Left lung (tissue), 4 donors: ENCODE measurements at regions not wholly inside any gene's neighbourhood (a gene's known extent, or its start where the extent isn't known, plus 50 kb on each side); places are given as distances from the start of the nearest gene placed in this dataset.
"Not testable (repeated sequence)": the region's sequence is repeated elsewhere in the genome, so short reads cannot be mapped to it uniquely, and the experiment has no call there.

ENCODE experiments used
- ATAC-seq: fragments of 200-7000 bp; cut with Tn5 transposase; one replicate; pipeline ENCODE4 v1.9.1; 2020; ENCODE audit warnings: moderate library complexity
- DNase-seq, 4 donors: peaks; one replicate each; pipeline ENCODE4 v3.0.0-alpha.2; 2013 to 2020
- H3K27ac ChIP-seq, 2 donors: fragments of 200-600 bp; sonication (generic) in 1 of 2; one replicate each; pipeline versions ENCODE4 v1.5.0 to v1.8.0; 2020 to 2021
- H3K27me3 ChIP-seq, 2 donors: fragments of 200-600 bp; sonication (generic) in 1 of 2; one replicate each; pipeline versions ENCODE4 v1.5.0 to v1.8.0; 2020 to 2021
- H3K36me3 ChIP-seq, 2 donors: fragments of 200-600 bp; sonication (generic) in 1 of 2; one replicate each; pipeline versions ENCODE4 v1.5.0 to v1.8.0; 2020 to 2021
- H3K4me1 ChIP-seq, 2 donors: fragments of 200-600 bp; one replicate each; pipeline ENCODE4 v1.8.0; 2021
- H3K4me3 ChIP-seq, 2 donors: fragments of 200-600 bp; sonication (generic) in 1 of 2; one replicate each; pipeline versions ENCODE4 v1.5.0 to v1.8.0; 2020 to 2021; ENCODE audit warnings: mild to moderate bottlenecking in 1 of 2
- H3K9me3 ChIP-seq, 2 donors: fragments of 200-600 bp; sonication (generic) in 1 of 2; one replicate each; pipeline versions ENCODE4 v1.5.0 to v1.8.0; 2020 to 2021
- CTCF ChIP-seq, 2 donors: fragments of 200-600 bp; sonication (generic) in 1 of 2; IDR thresholded peaks; one replicate each; pipeline versions ENCODE4 v1.5.0 to v1.8.0; 2021; ENCODE audit warnings: antibody characterized with exemption in 2 of 2
- intact Hi-C, 2 donors: fragments of 100-400 bp; cut with DNase I; formaldehyde crosslinking; loops; one replicate each; pipeline versions ENCODE4 v1.11.2 to v1.14.2; 2022
- donor health status: DM: no; HTN: yes; CAD: no.
- donor health status: DM: no; HTN: no; CAD: no.

- no peak overlapping the region for H3K27ac ChIP-seq
- intact Hi-C loops = no loop called here
- DNase-seq = no peak
- peak; percentile 60 for ATAC-seq
- H3K27me3 ChIP-seq = peaks cover 0 to 87% of the 10 kb centered on the region in 2 donors
- H3K4me3 ChIP-seq = no peak overlapping the region
- no peaks in the 10 kb centered on the region for H3K9me3 ChIP-seq
- TF ChIP-seq CTCF (IDR thresholded peaks at IDR 0.05) = no peak
- peaks cover 0 to 7% of the 10 kb centered on the region in 2 donors for H3K4me1 ChIP-seq
- H3K36me3 ChIP-seq = no peaks in the 10 kb centered on the region
Observed at GRCh38 chr9:88835038-88835466, 156.2 kb upstream of the S1PR3 start.

GRCh38 chr9:88835772-88836171, 155.5 kb upstream of the S1PR3 start:
- Histone ChIP-seq H3K9me3 (no peaks in the 10 kb centered on the region), H3K36me3 (no peaks in the 10 kb centered on the region), H3K27ac (no peak overlapping the region), H3K4me1 (peaks cover 0 to 7% of the 10 kb centered on the region in 2 donors), H3K27me3 (peaks cover 0 to 86% of the 10 kb centered on the region in 2 donors), H3K4me3 (no peak overlapping the region)
- ATAC-seq = no peak
- intact Hi-C loops = no loop called here
- TF ChIP-seq CTCF (IDR thresholded peaks at IDR 0.05) = no peak
- peak in 1 of 4 donors; percentile 34 for DNase-seq

GRCh38 chr9:88837731-88838130, 153.5 kb upstream of the S1PR3 start:
- H3K36me3 ChIP-seq = no peaks in the 10 kb centered on the region
- peaks cover 0 to 7% of the 10 kb centered on the region in 2 donors for H3K4me1 ChIP-seq
- intact Hi-C loops = no loop called here
- H3K27me3 ChIP-seq = peaks cover 0 to 83% of the 10 kb centered on the region in 2 donors
- ATAC-seq (no peak), DNase-seq (no peak)
- no peak overlapping the region for H3K4me3 ChIP-seq
- no peak for TF ChIP-seq CTCF (IDR thresholded peaks at IDR 0.05)
- H3K9me3 ChIP-seq = no peaks in the 10 kb centered on the region
- no peak overlapping the region for H3K27ac ChIP-seq

- H3K9me3 ChIP-seq, H3K4me3 ChIP-seq, H3K27ac ChIP-seq, H3K36me3 ChIP-seq, ATAC-seq, H3K4me1 ChIP-seq, DNase-seq, intact Hi-C loops: not testable (repeated sequence)
- H3K27me3 ChIP-seq = peaks cover 0 to 18% of the 10 kb centered on the region in 2 donors
Observed at GRCh38 chr9:88849878-88850277, 141.4 kb upstream of the S1PR3 start.

GRCh38 chr9:88852794-88853193, 138.5 kb upstream of the S1PR3 start:
- no peak for TF ChIP-seq CTCF (IDR thresholded peaks at IDR 0.05)
- no peak for DNase-seq
- H3K4me1 ChIP-seq = no peaks in the 10 kb centered on the region
- H3K27me3 ChIP-seq = peaks cover 0 to 6% of the 10 kb centered on the region in 2 donors
- no peak overlapping the region for H3K27ac ChIP-seq
- intact Hi-C loops = no loop called here
- H3K36me3 ChIP-seq = no peaks in the 10 kb centered on the region
- no peak overlapping the region for H3K4me3 ChIP-seq
- no peak for ATAC-seq
- H3K9me3 ChIP-seq = no peaks in the 10 kb centered on the region

DNA sequence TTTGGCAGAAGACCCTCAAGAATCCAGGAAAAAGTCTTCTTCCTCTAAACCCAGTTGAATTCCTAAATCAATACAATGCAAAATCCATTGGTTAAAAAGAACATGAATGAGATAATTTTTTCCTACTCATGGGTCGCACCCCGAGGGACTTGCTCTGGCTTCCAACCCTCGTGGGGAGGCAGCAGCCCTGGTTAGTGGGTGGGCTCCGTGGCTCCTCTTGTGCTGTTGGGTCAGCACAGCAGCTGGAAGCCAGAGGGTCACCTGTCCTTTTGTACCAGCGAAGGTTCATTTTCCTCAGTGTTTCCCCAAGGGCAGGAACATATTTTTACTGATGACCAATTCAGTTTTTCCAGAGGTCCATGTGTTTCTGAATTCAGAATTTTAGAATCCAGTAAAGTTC, 120.6 kb upstream of the S1PR3 start:
- Histone ChIP-seq H3K9me3 (no peaks in the 10 kb centered on the region), H3K27me3 (peaks cover 0 to 5% of the 10 kb centered on the region in 2 donors), H3K4me3 (no peak overlapping the region), H3K36me3 (no peaks in the 10 kb centered on the region), H3K4me1 (no peaks in the 10 kb centered on the region), H3K27ac (no peak overlapping the region)
- TF ChIP-seq CTCF (IDR thresholded peaks at IDR 0.05) = no peak
- intact Hi-C loops = no loop called here
- DNase-seq = no peak
- no peak for ATAC-seq
